ENCODE measurements at regions not wholly inside any gene's neighbourhood (a gene's known extent, or its start where the extent isn't known, plus 50 kb on each side); places are given as distances from the start of the nearest gene placed in this dataset.
"Not testable (repeated sequence)": the region's sequence is repeated elsewhere in the genome, so short reads cannot be mapped to it uniquely, and the experiment has no call there.

DNA sequence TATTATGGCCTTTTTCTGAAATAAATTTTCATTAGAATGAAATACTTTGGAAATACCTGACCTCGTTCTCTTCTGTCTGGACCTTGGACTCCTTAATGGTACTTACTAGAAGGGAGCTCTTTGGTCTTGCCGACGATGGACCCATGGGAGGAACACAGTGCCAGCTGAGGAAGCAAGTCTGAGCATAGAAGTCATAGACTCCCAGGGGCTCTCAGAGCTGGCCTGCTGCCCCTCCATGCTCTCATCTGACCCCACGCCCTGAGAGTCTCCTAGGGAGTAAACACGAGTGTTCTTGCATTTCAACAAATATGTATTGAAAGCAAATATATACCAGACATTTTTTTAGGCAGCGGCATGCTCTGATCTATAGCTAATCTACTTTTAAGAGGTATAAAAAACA, 87.8 kb downstream of the PLEKHG1 start:
- H3K4me1 Mint-ChIP-seq = no peaks in the 10 kb centered on the region
- H3K4me3 Mint-ChIP-seq = no peak overlapping the region
- CTCF ChIA-PET = interaction anchor here (0.7 to 2.2 kb wide), 4 partner anchors 8 to 269 kb away, joined by 3 to 6 read pairs (median 4); no protein-coding TSS in a partner anchor
- no peaks in the 10 kb centered on the region for H3K36me3 Mint-ChIP-seq (ENCODE audit: low read depth)
- POLR2A ChIA-PET = interaction anchor here (1.2 kb wide), 1 partner anchor 269 kb away, joined by 3 read pairs; no protein-coding TSS in a partner anchor
- DNase-seq = no peak
- H3K27me3 Mint-ChIP-seq = no peaks in the 10 kb centered on the region
- H3K27ac Mint-ChIP-seq = no peak overlapping the region
- no peaks in the 10 kb centered on the region for H3K9me3 Mint-ChIP-seq

DNA sequence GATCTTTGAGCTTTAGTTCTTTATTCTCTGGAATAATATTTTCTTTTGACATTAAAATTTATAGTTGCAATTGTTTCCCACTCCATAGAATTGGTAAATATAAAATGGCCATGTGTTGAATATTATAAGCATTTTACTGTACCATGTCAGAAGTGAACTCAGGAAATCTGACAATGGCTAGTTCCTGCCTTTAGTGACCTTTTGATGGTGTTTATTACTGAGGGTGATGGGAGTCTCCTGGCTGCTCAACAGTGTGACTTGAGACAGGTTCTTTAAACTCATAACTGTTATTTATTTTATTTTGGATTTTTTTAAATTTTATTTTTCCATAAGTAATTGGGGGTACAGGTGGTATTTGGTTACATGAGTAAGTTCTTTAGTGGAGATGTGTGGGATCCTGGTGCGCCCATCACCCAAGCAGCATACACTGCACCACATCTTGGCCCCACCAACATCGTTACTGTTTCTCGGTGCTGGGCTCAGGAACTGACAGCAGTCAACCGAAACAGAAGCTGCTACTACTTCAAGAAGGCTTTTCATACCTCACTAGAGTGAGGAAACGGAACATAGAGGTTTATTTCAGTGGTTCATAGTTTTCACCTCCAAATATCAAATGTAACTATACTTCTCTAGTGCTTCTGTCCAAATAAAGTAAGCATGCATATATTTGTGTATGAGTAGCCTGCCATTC, 90.4 kb downstream of the PLEKHG1 start:
- Mint-ChIP-seq H3K4me3 (no peak overlapping the region), H3K4me1 (no peaks in the 10 kb centered on the region), H3K9me3 (no peaks in the 10 kb centered on the region), H3K36me3 (ENCODE audit: low read depth) (no peaks in the 10 kb centered on the region), H3K27me3 (peaks cover 2% of the 10 kb centered on the region), H3K27ac (no peak overlapping the region)
- ChIA-PET POLR2A (no interaction called here), CTCF (no interaction called here)
- no peak for DNase-seq

DNA sequence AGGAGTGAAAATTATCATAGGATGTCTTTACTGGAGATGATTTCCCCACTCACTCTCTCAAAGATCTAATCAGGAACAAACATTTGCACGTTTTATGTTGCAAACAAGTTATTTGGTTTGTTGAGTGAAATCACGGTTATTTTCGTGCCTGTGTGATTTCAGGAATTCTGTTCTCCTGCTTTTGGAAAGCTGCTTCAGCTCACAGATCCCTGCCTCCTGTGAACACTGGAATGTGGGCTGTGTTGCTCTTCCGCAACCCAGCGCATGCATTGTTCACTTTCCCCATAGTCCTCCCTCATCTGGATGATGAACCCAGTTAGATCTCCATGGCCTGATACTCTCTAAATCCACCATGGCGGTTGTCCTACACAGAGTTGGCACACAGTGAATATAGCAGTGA, 91.0 kb downstream of the PLEKHG1 start:
- Mint-ChIP-seq H3K4me3 (no peak overlapping the region), H3K27me3 (peaks cover 4% of the 10 kb centered on the region), H3K27ac (no peak overlapping the region), H3K4me1 (no peaks in the 10 kb centered on the region), H3K36me3 (ENCODE audit: low read depth) (no peaks in the 10 kb centered on the region), H3K9me3 (no peaks in the 10 kb centered on the region)
- ChIA-PET POLR2A (no interaction called here), CTCF (no interaction called here)
- no peak for DNase-seq

DNA sequence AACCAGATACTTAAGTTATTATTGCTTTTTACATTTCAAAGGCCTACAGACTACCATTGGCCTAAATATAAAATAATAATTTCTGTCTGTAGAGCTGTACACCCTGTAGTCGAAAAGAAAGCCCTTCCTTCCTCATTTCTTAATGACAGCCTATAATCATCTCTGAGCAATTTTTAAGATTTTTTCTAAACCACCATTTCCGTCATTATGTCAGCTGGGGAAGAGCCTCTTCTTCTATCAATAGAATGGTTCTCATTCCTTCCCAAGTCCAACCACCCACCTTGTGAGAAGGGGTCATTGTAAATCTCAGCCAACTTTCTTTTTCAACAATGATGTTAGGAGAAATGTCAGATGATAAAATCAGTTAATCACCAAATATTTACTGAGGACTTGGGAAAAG, 91.8 kb downstream of the PLEKHG1 start:
- no peak for DNase-seq
- Mint-ChIP-seq H3K36me3 (ENCODE audit: low read depth) (no peaks in the 10 kb centered on the region), H3K4me1 (no peaks in the 10 kb centered on the region), H3K4me3 (no peak overlapping the region), H3K27ac (no peak overlapping the region), H3K9me3 (no peaks in the 10 kb centered on the region), H3K27me3 (peaks cover 4% of the 10 kb centered on the region)
- POLR2A ChIA-PET = no interaction called here
- CTCF ChIA-PET = no interaction called here

DNA sequence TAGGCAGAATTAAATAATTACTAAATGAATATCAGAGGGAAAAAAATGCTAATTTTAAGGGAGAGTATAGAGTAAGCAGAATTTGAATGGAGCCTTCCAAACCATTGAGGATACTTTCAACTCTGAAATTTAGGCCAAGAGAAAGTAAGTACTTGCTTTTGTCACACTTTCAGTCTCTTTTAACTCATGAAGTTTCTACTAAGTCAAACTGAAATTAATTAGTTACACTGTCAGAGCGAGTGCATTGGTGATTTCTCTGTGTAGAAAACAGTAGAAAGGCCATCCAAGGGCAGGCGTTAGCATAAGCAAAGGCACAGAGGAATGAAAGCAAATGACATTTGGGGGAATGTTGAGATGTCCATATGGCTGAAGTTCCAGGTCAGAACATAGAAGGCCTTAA, 92.9 kb downstream of the PLEKHG1 start:
- POLR2A ChIA-PET = no interaction called here
- Mint-ChIP-seq H3K36me3 (ENCODE audit: low read depth) (no peaks in the 10 kb centered on the region), H3K9me3 (no peaks in the 10 kb centered on the region), H3K4me1 (no peaks in the 10 kb centered on the region), H3K4me3 (no peak overlapping the region), H3K27me3 (peaks cover 4% of the 10 kb centered on the region), H3K27ac (no peak overlapping the region)
- DNase-seq = no peak
- CTCF ChIA-PET = no interaction called here

DNA sequence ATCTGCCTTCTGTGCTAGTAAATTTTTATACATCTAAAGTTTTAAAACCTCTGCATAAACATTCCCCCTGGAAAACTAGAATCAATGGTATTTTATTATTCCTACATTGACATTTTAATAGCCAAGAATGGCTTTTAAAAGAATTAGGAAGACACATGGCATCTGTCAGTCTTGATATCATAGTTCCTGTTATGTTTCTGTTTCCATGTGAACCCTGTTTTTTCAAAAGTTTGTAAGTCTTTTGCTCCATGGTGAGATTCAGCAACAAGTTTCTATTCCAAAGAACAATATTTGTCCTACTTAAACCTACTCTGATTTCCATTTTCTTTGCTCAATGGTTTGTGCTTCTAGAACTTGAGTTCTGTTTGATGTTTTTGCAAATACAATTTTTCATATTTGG, 95.2 kb downstream of the PLEKHG1 start:
- Mint-ChIP-seq H3K9me3 (no peaks in the 10 kb centered on the region), H3K36me3 (ENCODE audit: low read depth) (no peaks in the 10 kb centered on the region), H3K27ac (no peak overlapping the region), H3K4me1 (no peaks in the 10 kb centered on the region), H3K4me3 (no peak overlapping the region), H3K27me3 (peaks cover 6% of the 10 kb centered on the region)
- CTCF ChIA-PET = interaction anchor here (2.2 kb wide), 1 partner anchor 9 kb away, joined by 9 read pairs; no protein-coding TSS in a partner anchor
- POLR2A ChIA-PET = no interaction called here
- no peak for DNase-seq

DNA sequence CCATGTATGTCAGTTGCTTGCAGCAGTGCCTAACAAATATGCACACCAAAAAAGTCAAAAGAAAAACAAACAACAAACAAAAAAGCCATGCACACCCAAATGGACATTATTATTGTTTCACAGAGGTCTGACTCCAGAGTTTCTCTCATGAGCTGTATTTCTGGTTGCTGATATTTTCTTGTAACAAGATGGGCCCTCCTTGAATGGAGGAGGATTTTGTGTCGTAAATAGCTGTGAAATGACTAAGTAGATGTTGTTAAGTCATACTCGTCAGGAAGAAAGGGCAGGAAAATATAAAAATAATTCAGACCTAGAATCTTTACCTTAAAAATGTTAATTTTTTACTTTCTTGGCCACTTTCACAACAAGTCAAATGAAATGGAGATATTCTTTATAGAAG, 96.0 kb downstream of the PLEKHG1 start:
- POLR2A ChIA-PET = no interaction called here
- Mint-ChIP-seq H3K27me3 (peaks cover 6% of the 10 kb centered on the region), H3K27ac (no peak overlapping the region), H3K9me3 (no peaks in the 10 kb centered on the region), H3K4me3 (no peak overlapping the region), H3K4me1 (no peaks in the 10 kb centered on the region), H3K36me3 (ENCODE audit: low read depth) (no peaks in the 10 kb centered on the region)
- CTCF ChIA-PET = interaction anchor here (1.0 to 2.2 kb wide), 2 partner anchors 8 to 10 kb away, joined by 3 to 9 read pairs; no protein-coding TSS in a partner anchor
- DNase-seq = no peak

DNA sequence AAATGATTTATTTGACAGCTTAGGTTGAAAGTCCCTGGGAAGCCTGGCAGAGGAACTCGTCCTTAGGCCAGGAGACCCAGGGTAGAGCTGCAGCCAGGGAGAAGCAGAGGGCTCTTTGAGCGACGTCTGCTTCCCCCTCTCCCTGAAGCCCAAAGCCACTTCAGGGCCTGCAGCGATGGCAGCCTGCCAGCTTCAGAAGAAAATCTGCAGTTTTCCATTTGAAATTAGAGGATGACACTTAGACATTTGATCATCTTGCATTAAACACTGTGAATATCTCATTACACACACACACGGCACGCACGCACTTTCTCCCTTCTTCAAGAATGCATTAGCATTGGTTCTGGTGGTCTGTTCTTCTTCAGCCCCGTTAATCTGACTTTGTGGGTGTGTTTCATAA, 96.5 kb downstream of the PLEKHG1 start:
- Mint-ChIP-seq H3K4me3 (no peak overlapping the region), H3K4me1 (no peaks in the 10 kb centered on the region), H3K9me3 (no peaks in the 10 kb centered on the region), H3K36me3 (ENCODE audit: low read depth) (no peaks in the 10 kb centered on the region), H3K27ac (no peak overlapping the region), H3K27me3 (peaks cover 6% of the 10 kb centered on the region)
- POLR2A ChIA-PET = no interaction called here
- DNase-seq = no peak
- CTCF ChIA-PET = interaction anchor here (1.0 to 2.2 kb wide), 2 partner anchors 9 to 11 kb away, joined by 3 to 9 read pairs; no protein-coding TSS in a partner anchor

DNA sequence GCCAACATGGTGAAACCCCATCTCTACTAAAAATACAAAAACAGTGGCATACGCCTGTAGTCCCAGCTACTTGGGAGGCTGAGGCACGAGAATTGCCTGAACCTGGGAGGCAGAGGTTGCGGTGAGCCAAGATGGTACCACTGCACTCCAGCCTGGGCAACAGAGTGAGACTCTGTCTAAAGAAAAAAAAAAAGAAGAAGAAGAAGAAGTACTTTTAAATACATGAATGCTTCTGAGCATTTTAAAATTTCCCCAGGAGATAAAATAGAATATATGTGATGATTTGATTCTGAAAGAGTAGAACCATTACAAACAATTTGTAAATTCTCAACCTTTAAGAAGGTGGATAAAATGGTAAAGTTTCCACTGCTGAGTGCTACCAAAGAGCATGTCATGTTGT, 97.2 kb downstream of the PLEKHG1 start:
- H3K4me1 Mint-ChIP-seq; POLR2A ChIA-PET; H3K4me3 Mint-ChIP-seq; H3K27me3 Mint-ChIP-seq; DNase-seq; H3K27ac Mint-ChIP-seq; H3K36me3 Mint-ChIP-seq (ENCODE audit: low read depth); CTCF ChIA-PET; H3K9me3 Mint-ChIP-seq: not testable (repeated sequence)

DNA sequence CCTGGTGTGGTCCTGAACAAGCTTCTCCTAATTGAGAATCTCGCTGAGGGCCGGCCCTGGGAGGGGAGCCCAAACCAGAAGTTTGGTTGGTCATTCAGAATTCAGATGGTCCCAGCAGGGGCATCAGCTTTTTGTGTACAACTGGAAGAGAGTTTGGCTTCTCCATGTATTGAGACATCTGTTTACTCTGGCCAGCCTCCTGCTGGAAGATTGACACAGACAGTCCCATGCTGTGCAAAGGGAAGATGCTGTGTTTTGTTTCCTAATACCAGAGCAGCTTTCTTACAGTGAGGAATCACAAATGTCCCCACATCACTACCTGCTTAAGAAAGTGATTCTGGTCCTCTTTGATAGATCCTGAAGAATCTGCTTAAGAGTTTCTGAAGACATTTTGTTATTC, 97.8 kb downstream of the PLEKHG1 start:
- ChIA-PET CTCF (no interaction called here), POLR2A (no interaction called here)
- Mint-ChIP-seq H3K27me3 (peaks cover 6% of the 10 kb centered on the region), H3K4me3 (no peak overlapping the region), H3K27ac (no peak overlapping the region), H3K9me3 (no peaks in the 10 kb centered on the region), H3K36me3 (ENCODE audit: low read depth) (no peaks in the 10 kb centered on the region), H3K4me1 (no peaks in the 10 kb centered on the region)
- no peak for DNase-seq

DNA sequence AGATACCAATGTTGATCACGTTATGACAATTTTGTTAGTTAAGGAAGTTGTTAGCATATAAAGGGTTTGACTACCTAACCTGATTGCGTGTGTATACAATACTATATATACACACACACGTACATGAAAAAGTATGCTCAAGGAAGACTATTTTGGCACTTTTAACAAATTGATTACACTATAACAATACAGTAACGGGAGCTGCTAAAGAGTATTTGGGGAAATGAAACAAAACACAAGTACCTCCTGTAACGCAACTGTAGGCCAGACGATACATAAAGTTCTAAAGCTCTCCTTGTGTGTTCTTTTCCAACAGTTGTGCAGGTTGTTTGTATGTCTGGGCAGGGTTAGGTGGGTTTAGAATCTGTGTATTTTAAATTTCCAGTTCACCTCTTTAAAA, 98.7 kb downstream of the PLEKHG1 start:
- no peak overlapping the region for H3K27ac Mint-ChIP-seq
- no peak for DNase-seq
- no peaks in the 10 kb centered on the region for H3K9me3 Mint-ChIP-seq
- H3K4me1 Mint-ChIP-seq = no peaks in the 10 kb centered on the region
- no peaks in the 10 kb centered on the region for H3K36me3 Mint-ChIP-seq (ENCODE audit: low read depth)
- H3K4me3 Mint-ChIP-seq = no peak overlapping the region
- ChIA-PET CTCF (no interaction called here), POLR2A (no interaction called here)
- H3K27me3 Mint-ChIP-seq = peaks cover 6% of the 10 kb centered on the region

DNA sequence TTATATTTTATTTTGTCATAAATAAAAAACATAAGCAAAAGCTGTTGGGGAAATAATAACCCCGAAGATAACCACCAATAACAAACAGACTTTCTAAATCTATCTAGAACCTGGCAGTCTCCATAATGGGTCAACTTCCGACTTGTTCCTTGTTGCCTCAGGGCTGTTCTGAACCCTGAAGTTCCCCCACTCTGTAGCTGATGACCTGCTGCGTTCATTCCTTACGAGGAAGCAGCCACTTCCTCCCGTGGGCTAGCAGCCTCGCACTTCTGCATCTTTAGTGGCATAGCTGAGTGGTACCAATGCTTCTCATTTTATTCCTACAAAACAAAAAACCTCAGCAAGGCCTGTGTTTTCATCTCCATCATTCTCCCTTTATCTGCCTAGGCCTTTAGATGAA, 103.0 kb downstream of the PLEKHG1 start:
- H3K27me3 Mint-ChIP-seq = peaks cover 2% of the 10 kb centered on the region
- CTCF ChIA-PET = interaction anchor here (1.1 kb wide), 1 partner anchor 46 kb away, joined by 3 read pairs; no protein-coding TSS in a partner anchor
- H3K4me1 Mint-ChIP-seq = no peaks in the 10 kb centered on the region
- H3K36me3 Mint-ChIP-seq (ENCODE audit: low read depth) = no peaks in the 10 kb centered on the region
- H3K4me3 Mint-ChIP-seq = no peak overlapping the region
- POLR2A ChIA-PET = no interaction called here
- no peak overlapping the region for H3K27ac Mint-ChIP-seq
- DNase-seq = no peak
- H3K9me3 Mint-ChIP-seq = no peaks in the 10 kb centered on the region

DNA sequence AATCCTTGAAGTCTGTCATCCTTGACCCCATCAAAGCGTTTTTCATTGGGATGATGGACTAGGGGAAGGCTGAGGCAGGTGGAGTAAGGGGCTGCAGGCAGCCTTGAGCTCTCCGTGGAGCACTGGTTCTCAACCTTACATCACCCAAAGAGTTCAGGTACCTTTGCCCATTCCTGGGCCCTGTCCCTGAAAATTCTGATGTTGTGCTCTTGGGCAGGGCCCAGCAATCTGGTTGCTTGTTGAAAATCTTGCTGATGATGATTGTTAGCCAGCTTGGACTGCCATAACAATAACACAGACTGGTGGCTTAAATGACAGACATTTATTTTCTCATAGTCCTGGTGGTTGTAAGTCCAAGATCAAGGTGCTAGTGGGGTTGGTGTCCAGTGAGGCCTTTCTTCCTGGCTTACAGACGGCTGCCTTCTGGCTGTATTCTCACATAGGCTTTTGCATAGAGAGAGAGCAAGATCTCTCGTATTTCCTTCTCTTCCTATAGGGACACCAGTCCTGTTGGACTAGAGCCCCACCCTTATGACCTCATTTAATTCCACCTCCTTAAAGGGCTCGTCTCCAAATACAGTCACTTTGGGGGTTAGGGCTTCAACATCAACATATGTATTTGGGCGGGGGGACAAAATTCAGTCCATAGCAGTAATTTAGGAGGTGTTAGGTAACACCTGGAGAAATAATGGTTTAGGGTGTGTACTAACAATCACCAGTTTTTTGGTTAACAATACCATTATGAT, 104.9 kb downstream of the PLEKHG1 start:
- no peaks in the 10 kb centered on the region for H3K36me3 Mint-ChIP-seq (ENCODE audit: low read depth)
- H3K4me1 Mint-ChIP-seq = no peaks in the 10 kb centered on the region
- ChIA-PET POLR2A (no interaction called here), CTCF (no interaction called here)
- no peak overlapping the region for H3K27ac Mint-ChIP-seq
- no peak overlapping the region for H3K4me3 Mint-ChIP-seq
- no peak for DNase-seq
- no peaks in the 10 kb centered on the region for H3K9me3 Mint-ChIP-seq
- H3K27me3 Mint-ChIP-seq = no peaks in the 10 kb centered on the region

DNA sequence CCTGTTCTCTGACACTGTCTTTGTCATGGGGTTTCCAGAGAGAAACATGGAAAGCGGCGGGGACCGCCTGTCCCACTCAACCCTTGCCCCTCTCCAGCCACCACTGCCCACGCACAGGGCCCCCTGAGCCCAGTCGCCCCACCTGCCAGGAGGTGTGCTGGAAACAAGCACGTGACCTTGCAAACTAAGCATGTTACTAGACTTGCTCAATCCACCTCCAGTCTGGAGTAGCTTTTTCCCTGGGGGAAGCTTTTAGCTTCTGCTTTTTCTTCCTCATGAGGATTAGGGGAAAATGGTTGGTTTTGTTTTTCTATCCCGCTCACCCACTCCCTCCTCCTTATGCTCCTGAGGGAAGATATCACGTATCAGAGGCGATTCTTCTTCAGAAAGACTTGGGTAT, 105.7 kb downstream of the PLEKHG1 start:
- no peaks in the 10 kb centered on the region for H3K36me3 Mint-ChIP-seq (ENCODE audit: low read depth)
- no peaks in the 10 kb centered on the region for H3K9me3 Mint-ChIP-seq
- no peak overlapping the region for H3K4me3 Mint-ChIP-seq
- no peaks in the 10 kb centered on the region for H3K27me3 Mint-ChIP-seq
- ChIA-PET POLR2A (no interaction called here), CTCF (interaction anchor here (1.4 kb wide), 1 partner anchor 19 kb away, joined by 5 read pairs; no protein-coding TSS in a partner anchor)
- no peak overlapping the region for H3K27ac Mint-ChIP-seq
- no peak for DNase-seq
- no peaks in the 10 kb centered on the region for H3K4me1 Mint-ChIP-seq
